Naive thymus-derived CD4-positive, alpha-beta T cell (primary cell): ENCODE measurements at regions not wholly inside any gene's neighbourhood (a gene's known extent, or its start where the extent isn't known, plus 50 kb on each side); places are given as distances from the start of the nearest gene placed in this dataset.

Experiments
- ATAC-seq: fragments of 150-1000 bp; cut with Tn5 transposase; 2 replicates; pipeline ENCODE4 v1.10.0; 2021; ENCODE audit warnings: mild to moderate bottlenecking, moderate library complexity
- CTCF ChIA-PET: fragments of 350-600 bp; sonication (Branson Sonifier 250); formaldehyde crosslinking; loops from one replicate; lab custom pipeline; 2021; ENCODE audit warnings: antibody characterized with exemption; lab: Charles Lee
- POLR2A ChIA-PET: fragments of 350-600 bp; sonication (Branson Sonifier 250); formaldehyde crosslinking; loops from one replicate; lab custom pipeline; 2021; ENCODE audit warnings: antibody characterized with exemption, inconsistent platforms; lab: Charles Lee
- DNase-seq, 9 donors: peaks; one replicate each; pipeline versions ENCODE4 v3.0.0 to v3.0.0-alpha.2; 2020 to 2022; ENCODE audit warnings: mixed read lengths in 1 of 9
- H3K27ac ChIP-seq: one replicate; pipeline ENCODE4 v1.7.0; 2013; ENCODE audit warnings: mild to moderate bottlenecking, low read depth, low read length, moderate library complexity
- H3K27me3 ChIP-seq, 2 donors: one replicate each; pipeline ENCODE4 v1.7.0; 2013; ENCODE audit warnings: low read length in 2 of 2, mild to moderate bottlenecking in 2 of 2, moderate library complexity in 2 of 2; ENCODE audit not compliant: control insufficient read depth in 2 of 2, insufficient read depth in 2 of 2
- H3K36me3 ChIP-seq, 3 experiments: 1 replicate in 2 of 3; 2 replicates in 1 of 3; pipeline ENCODE4 v1.7.0; 2013; ENCODE audit warnings: low read length in 3 of 3, mild to moderate bottlenecking in 3 of 3, moderate library complexity in 1 of 3; ENCODE audit not compliant: insufficient read depth in 3 of 3, control insufficient read depth in 2 of 3
- H3K4me1 ChIP-seq, 2 donors: one replicate each; pipeline ENCODE4 v1.7.0; 2013; ENCODE audit warnings: low read length in 2 of 2, mild to moderate bottlenecking in 2 of 2, moderate library complexity in 1 of 2; ENCODE audit not compliant: control insufficient read depth in 2 of 2, insufficient read depth in 2 of 2
- H3K4me3 ChIP-seq: 2 replicates; pipeline ENCODE4 v1.7.0; 2013; ENCODE audit warnings: mild to moderate bottlenecking, low read length
- H3K9me3 ChIP-seq, 3 experiments: 1 replicate in 2 of 3; 2 replicates in 1 of 3; pipeline ENCODE4 v1.7.0; 2013; ENCODE audit warnings: low read length in 3 of 3; ENCODE audit not compliant: control insufficient read depth in 2 of 3
- H3K27ac Mint-ChIP-seq, 9 donors: one replicate each; pipeline ENCODE4 v1.8.0; 2020 to 2022; ENCODE audit warnings: mixed read lengths in 9 of 9, mild to moderate bottlenecking in 8 of 9, moderate library complexity in 5 of 9, inconsistent platforms in 2 of 9
- H3K27me3 Mint-ChIP-seq, 5 donors: one replicate each; pipeline ENCODE4 v1.8.0; 2021 to 2022; ENCODE audit warnings: mixed read lengths in 5 of 5, mild to moderate bottlenecking in 1 of 5
- H3K36me3 Mint-ChIP-seq, 5 donors: one replicate each; pipeline ENCODE4 v1.8.0; 2020 to 2022; ENCODE audit warnings: mixed read lengths in 5 of 5, mild to moderate bottlenecking in 3 of 5, inconsistent platforms in 1 of 5
- H3K4me1 Mint-ChIP-seq, 7 donors: one replicate each; pipeline ENCODE4 v1.8.0; 2020 to 2022; ENCODE audit warnings: mixed read lengths in 7 of 7, mild to moderate bottlenecking in 3 of 7, inconsistent platforms in 1 of 7
- H3K4me3 Mint-ChIP-seq, 10 donors: one replicate each; pipeline ENCODE4 v1.8.0; 2020 to 2022; ENCODE audit warnings: mild to moderate bottlenecking in 10 of 10, mixed read lengths in 10 of 10, moderate library complexity in 6 of 10, inconsistent platforms in 2 of 10
- H3K9me3 Mint-ChIP-seq, 11 donors: one replicate each; pipeline ENCODE4 v1.8.0; 2020 to 2022; ENCODE audit warnings: mixed read lengths in 11 of 11, mild to moderate bottlenecking in 4 of 11, inconsistent platforms in 1 of 11, moderate library complexity in 1 of 11
- intact Hi-C, 2 donors: fragments of 100-400 bp; cut with micrococcal nuclease; formaldehyde crosslinking; loops; one replicate each; pipeline ENCODE4 v1.15.1; 2023

DNA sequence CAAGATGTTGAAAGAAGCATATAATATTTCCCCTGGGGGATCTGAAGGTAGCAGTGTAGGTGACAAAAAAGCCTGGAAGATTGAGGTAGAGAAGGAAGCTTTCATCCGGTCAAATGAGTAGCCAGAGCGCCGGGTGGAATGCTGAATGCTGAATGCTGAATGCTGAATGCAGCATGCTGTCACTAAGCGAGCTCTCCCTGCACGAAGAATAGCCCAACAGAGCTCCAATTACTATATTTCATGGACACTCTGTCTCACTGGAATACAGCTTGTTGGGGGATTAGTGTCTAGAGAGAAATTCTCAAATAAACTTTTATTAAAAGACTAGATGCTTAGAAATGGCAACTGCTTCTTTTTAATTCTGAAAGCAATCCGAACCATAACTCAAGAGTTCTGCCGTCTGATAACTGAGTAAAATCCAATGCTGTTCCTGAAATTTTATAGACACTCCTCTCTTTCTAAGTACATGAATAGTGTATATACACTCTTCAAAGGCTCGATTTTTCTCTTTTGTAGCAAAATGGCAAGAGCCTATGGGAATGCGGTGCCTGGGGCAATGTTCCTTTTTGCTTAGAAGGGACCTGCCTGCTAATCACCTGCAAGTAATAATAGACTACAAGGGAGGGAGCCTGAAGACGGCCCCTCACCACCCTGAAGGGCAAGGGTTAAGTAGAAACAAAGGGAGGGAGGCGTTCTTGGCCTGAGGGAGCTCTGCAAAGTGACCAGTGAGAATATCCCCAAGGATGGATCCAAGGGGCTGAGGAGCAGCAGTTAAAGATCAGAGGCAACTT, 203.7 kb upstream of the ESRRG start:
- no peak overlapping the region for H3K27ac Mint-ChIP-seq
- Histone ChIP-seq H3K4me1 (no peaks in the 10 kb centered on the region), H3K9me3 (peaks cover 0 to 4% (median 0%) of the 10 kb centered on the region in 3 experiments), H3K4me3 (no peak overlapping the region), H3K27me3 (no peaks in the 10 kb centered on the region), H3K36me3 (no peaks in the 10 kb centered on the region), H3K27ac (no peak overlapping the region)
- H3K9me3 Mint-ChIP-seq, result peaks cover 0 to 5% (median 4%) of the 10 kb centered on the region in 11 donors
- ATAC-seq, result no peak
- ChIA-PET CTCF (no interaction called here), POLR2A (no interaction called here)
- H3K36me3 Mint-ChIP-seq, result no peaks in the 10 kb centered on the region
- H3K4me1 Mint-ChIP-seq, result peaks cover 0 to 2% (median 0%) of the 10 kb centered on the region in 7 donors
- no peak overlapping the region for H3K4me3 Mint-ChIP-seq
- DNase-seq, result no peak
- no peaks in the 10 kb centered on the region for H3K27me3 Mint-ChIP-seq
- intact Hi-C loops, result no loop called here

DNA sequence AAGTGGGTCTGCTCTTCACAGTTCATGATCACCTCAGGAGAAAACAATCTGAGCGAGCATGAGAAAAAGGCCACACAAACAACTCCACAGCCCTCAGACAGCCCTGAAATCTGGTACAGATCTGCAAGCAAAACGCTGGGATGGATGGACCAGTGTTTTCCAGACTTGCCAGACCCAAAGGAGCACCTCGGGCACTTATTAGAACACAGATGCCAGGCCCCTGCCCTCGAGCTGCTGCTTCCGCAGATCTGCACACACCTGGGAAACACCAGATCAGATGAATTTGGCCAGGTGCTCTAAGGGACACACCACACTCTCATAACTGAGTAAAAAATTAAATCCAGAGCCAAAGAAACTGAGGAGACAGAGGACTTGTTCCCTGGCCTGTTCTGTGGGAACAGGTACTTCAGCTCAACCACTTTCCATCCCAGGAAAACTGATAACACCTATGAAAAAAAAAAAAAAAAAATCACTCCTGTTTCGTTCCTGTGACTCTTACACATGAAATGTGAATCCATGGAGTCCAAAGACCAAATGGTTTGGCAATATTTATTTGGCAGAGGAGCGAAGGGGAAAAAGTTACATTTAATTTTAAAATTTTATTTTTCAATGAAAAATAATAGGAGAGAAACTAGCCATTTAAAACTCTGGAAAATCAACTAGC, 202.9 kb upstream of the ESRRG start:
- Histone ChIP-seq H3K27me3 (no peaks in the 10 kb centered on the region), H3K4me3 (no peak overlapping the region), H3K36me3 (no peaks in the 10 kb centered on the region), H3K9me3 (peaks cover 0 to 4% (median 0%) of the 10 kb centered on the region in 3 experiments), H3K4me1 (no peaks in the 10 kb centered on the region), H3K27ac (no peak overlapping the region)
- H3K27me3 Mint-ChIP-seq, result no peaks in the 10 kb centered on the region
- H3K27ac Mint-ChIP-seq, result no peak overlapping the region
- H3K9me3 Mint-ChIP-seq, result peaks cover 0 to 5% (median 3%) of the 10 kb centered on the region in 11 donors
- no peaks in the 10 kb centered on the region for H3K36me3 Mint-ChIP-seq
- ChIA-PET POLR2A (no interaction called here), CTCF (no interaction called here)
- intact Hi-C loops, result no loop called here
- ATAC-seq (no peak), DNase-seq (no peak)
- no peak overlapping the region for H3K4me3 Mint-ChIP-seq
- peaks cover 0 to 2% (median 0%) of the 10 kb centered on the region in 7 donors for H3K4me1 Mint-ChIP-seq

DNA sequence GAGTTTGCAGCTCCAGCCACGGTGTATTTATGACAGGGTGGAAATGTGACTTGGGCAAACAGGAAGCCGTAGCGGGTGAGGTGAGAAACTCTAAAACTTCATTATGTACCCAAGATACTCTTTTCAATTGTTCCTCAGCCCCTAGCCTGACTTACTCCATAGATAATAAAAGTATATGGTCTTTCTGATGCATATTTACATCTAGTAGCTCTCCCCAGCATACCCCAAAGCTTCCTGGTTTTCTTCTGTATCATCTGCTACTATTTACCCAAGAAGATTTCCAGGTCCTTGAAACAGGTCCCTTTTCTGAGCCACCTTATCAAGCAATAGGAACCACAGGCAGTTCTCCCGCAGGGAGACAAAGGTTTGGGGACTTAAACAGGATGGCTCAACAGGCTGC, 201.5 kb upstream of the ESRRG start:
- no peaks in the 10 kb centered on the region for H3K36me3 Mint-ChIP-seq
- Histone ChIP-seq H3K27me3 (no peaks in the 10 kb centered on the region), H3K4me3 (no peak overlapping the region), H3K9me3 (peaks cover 0 to 4% (median 0%) of the 10 kb centered on the region in 3 experiments), H3K4me1 (no peaks in the 10 kb centered on the region), H3K36me3 (no peaks in the 10 kb centered on the region), H3K27ac (no peak overlapping the region)
- intact Hi-C loops, result no loop called here
- ChIA-PET CTCF (no interaction called here), POLR2A (no interaction called here)
- no peaks in the 10 kb centered on the region for H3K27me3 Mint-ChIP-seq
- H3K4me3 Mint-ChIP-seq, result no peak overlapping the region
- ATAC-seq, result no peak
- DNase-seq, result no peak
- peaks cover 0 to 2% (median 0%) of the 10 kb centered on the region in 7 donors for H3K4me1 Mint-ChIP-seq
- H3K27ac Mint-ChIP-seq, result peak overlapping the region in 1 of 9 donors; percentile 18
- peaks cover 0 to 5% (median 3%) of the 10 kb centered on the region in 11 donors for H3K9me3 Mint-ChIP-seq

DNA sequence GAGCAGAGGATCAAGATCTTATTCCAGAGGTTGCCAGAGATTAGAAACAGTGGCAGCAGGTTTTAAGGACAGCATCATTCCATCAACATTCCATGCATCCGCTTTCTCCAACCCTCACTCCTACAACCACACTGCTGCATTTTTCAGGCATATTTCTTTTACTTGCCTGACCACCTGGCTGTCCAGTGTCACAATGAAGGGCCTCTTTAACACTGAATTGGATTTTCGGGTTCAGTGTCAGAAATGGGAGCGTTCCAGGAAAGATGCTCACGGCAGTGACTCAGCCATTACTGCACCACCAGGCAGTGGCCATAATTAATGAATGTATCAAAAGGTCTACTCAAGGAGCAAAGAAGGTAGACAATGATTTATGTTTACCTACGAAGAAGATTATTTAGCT, 200.4 kb upstream of the ESRRG start:
- no peaks in the 10 kb centered on the region for H3K27me3 ChIP-seq
- POLR2A ChIA-PET, result no interaction called here
- H3K36me3 ChIP-seq, result no peaks in the 10 kb centered on the region
- no peaks in the 10 kb centered on the region for H3K36me3 Mint-ChIP-seq
- no peak overlapping the region for H3K4me3 Mint-ChIP-seq
- intact Hi-C loops, result no loop called here
- no peaks in the 10 kb centered on the region for H3K4me1 ChIP-seq
- peaks cover 0 to 2% (median 0%) of the 10 kb centered on the region in 7 donors for H3K4me1 Mint-ChIP-seq
- DNase-seq, result no peak
- no peak overlapping the region for H3K27ac ChIP-seq
- H3K4me3 ChIP-seq, result no peak overlapping the region
- no peak overlapping the region for H3K27ac Mint-ChIP-seq
- no peak for ATAC-seq
- H3K9me3 Mint-ChIP-seq, result peaks cover 0 to 5% (median 3%) of the 10 kb centered on the region in 11 donors
- CTCF ChIA-PET, result no interaction called here
- peaks cover 0 to 4% (median 0%) of the 10 kb centered on the region in 3 experiments for H3K9me3 ChIP-seq
- H3K27me3 Mint-ChIP-seq, result no peaks in the 10 kb centered on the region

DNA sequence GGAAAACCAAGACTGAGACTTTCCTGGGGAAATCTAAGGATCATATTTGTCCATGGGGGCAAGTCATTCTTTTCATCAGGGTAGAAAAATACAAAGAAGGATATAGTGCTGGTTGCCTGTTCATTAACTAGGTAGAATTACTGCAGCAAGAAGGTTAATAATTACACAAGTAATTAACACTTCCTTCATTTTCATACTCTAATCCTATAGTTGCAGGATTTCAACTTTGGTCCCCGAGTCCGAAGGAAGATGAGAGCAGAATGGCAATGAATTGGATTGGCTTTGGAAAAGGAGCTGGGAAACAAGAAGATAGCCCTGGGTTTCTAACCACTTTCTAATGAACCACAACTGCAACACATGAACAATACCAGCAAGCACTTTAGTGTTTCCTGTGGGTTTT, 199.2 kb upstream of the ESRRG start:
- ChIA-PET POLR2A (no interaction called here), CTCF (no interaction called here)
- intact Hi-C loops, result no loop called here
- H3K4me1 Mint-ChIP-seq, result peaks cover 0 to 2% (median 0%) of the 10 kb centered on the region in 7 donors
- DNase-seq (no peak), ATAC-seq (no peak)
- H3K4me3 Mint-ChIP-seq, result no peak overlapping the region
- no peak overlapping the region for H3K4me3 ChIP-seq
- H3K36me3 ChIP-seq, result no peaks in the 10 kb centered on the region
- no peaks in the 10 kb centered on the region for H3K27me3 ChIP-seq
- no peak overlapping the region for H3K27ac Mint-ChIP-seq
- no peaks in the 10 kb centered on the region for H3K9me3 ChIP-seq
- H3K9me3 Mint-ChIP-seq, result peaks cover 1 to 6% (median 3%) of the 10 kb centered on the region in 11 donors
- H3K27me3 Mint-ChIP-seq, result no peaks in the 10 kb centered on the region
- H3K36me3 Mint-ChIP-seq, result no peaks in the 10 kb centered on the region
- H3K27ac ChIP-seq, result no peak overlapping the region
- no peaks in the 10 kb centered on the region for H3K4me1 ChIP-seq

DNA sequence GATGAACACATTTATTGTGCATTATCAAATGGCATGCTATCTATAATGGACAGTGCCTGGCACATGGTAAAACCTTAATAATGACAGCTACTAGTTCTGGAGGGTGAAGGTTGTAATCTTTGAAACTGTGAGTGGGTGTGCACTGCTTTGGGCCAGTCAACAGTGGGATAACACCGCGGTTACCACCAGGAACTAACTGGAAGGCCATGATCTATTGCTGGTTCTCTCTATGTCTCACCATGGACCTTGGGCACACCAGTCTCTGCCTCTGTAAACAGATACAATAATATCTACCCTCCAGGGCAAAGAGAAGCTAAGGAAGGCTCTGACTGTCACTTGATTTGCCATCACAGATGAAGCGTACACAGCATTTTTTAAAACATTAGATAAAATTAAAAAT, 198.6 kb upstream of the ESRRG start:
- Mint-ChIP-seq H3K27me3 (no peaks in the 10 kb centered on the region), H3K27ac (no peak overlapping the region), H3K4me3 (no peak overlapping the region), H3K36me3 (no peaks in the 10 kb centered on the region), H3K9me3 (peaks cover 0 to 10% (median 2%) of the 10 kb centered on the region in 11 donors), H3K4me1 (peaks cover 0 to 2% (median 0%) of the 10 kb centered on the region in 7 donors)
- no peak for ATAC-seq
- Histone ChIP-seq H3K4me3 (no peak overlapping the region), H3K27ac (no peak overlapping the region), H3K9me3 (no peaks in the 10 kb centered on the region), H3K36me3 (no peaks in the 10 kb centered on the region), H3K27me3 (no peaks in the 10 kb centered on the region), H3K4me1 (no peaks in the 10 kb centered on the region)
- DNase-seq, result no peak
- intact Hi-C loops, result no loop called here
- CTCF ChIA-PET, result no interaction called here
- POLR2A ChIA-PET, result no interaction called here
